Liver (tissue), 8 donors: ENCODE measurements at regions not wholly inside any gene's neighbourhood (a gene's known extent, or its start where the extent isn't known, plus 50 kb on each side); places are given as distances from the start of the nearest gene placed in this dataset.

Source experiments
- DNase-seq: peaks from one replicate; pipeline ENCODE4 v3.0.0-alpha.2; 2017; ENCODE audit warnings: low spot score
- H3K27ac ChIP-seq, 2 donors: one replicate each; pipeline ENCODE4 v1.7.0; 2013; ENCODE audit warnings: inconsistent platforms in 2 of 2, low read length in 2 of 2, control low read depth in 1 of 2, low read depth in 1 of 2, mild to moderate bottlenecking in 1 of 2
- H3K27me3 ChIP-seq, 4 donors: one replicate each; pipeline versions ENCODE4 v1.6.1 to v1.7.0; 2013; ENCODE audit warnings: low read length in 3 of 4, inconsistent platforms in 1 of 4, mild to moderate bottlenecking in 1 of 4, moderate library complexity in 1 of 4; ENCODE audit not compliant: control insufficient read depth in 4 of 4, insufficient read depth in 4 of 4
- H3K36me3 ChIP-seq, 4 donors: one replicate each; pipeline versions ENCODE4 v1.6.1 to v1.7.0; 2013; ENCODE audit warnings: low read length in 3 of 4, mild to moderate bottlenecking in 3 of 4, low read depth in 1 of 4, moderate library complexity in 1 of 4; ENCODE audit not compliant: control insufficient read depth in 4 of 4, insufficient read depth in 3 of 4
- H3K4me1 ChIP-seq, 4 donors: one replicate each; pipeline versions ENCODE4 v1.6.1 to v1.7.0; 2013; ENCODE audit warnings: low read length in 3 of 4, mild to moderate bottlenecking in 3 of 4, moderate library complexity in 1 of 4; ENCODE audit not compliant: control insufficient read depth in 4 of 4, insufficient read depth in 4 of 4
- H3K4me3 ChIP-seq, 3 donors: one replicate each; pipeline versions ENCODE4 v1.6.1 to v1.7.0; 2013; ENCODE audit warnings: low read length in 3 of 3, control low read depth in 1 of 3, low read depth in 1 of 3, mild to moderate bottlenecking in 1 of 3
- H3K9ac ChIP-seq, 2 donors: one replicate each; pipeline ENCODE4 v1.7.0; 2013; ENCODE audit warnings: low read length in 2 of 2, mild to moderate bottlenecking in 2 of 2, moderate library complexity in 2 of 2, control low read depth in 1 of 2, low read depth in 1 of 2
- H3K9me3 ChIP-seq, 4 donors: one replicate each; pipeline versions ENCODE4 v1.6.1 to v1.7.0; 2013; ENCODE audit warnings: low read length in 3 of 4; ENCODE audit not compliant: control insufficient read depth in 4 of 4
- EGR1 ChIP-seq, 2 donors: IDR thresholded peaks; 2 replicates each; pipeline ENCODE4 v1.6.1; 2016 to 2018; ENCODE audit warnings: antibody characterized with exemption in 2 of 2, low read depth in 2 of 2
- FOXA1 ChIP-seq: IDR thresholded peaks from 2 replicates; pipeline ENCODE4 v1.6.1; 2016; ENCODE audit warnings: antibody characterized with exemption
- FOXA2 ChIP-seq: IDR thresholded peaks from 2 replicates; pipeline ENCODE4 v1.6.1; 2016; ENCODE audit warnings: antibody characterized with exemption
- GABPA ChIP-seq, 2 donors: IDR thresholded peaks in 1 of 2; conservative IDR thresholded peaks in 1 of 2; 2 replicates each; pipeline ENCODE4 v1.6.1; 2016; ENCODE audit warnings: antibody characterized with exemption in 2 of 2, mild to moderate bottlenecking in 1 of 2, moderate library complexity in 1 of 2
- HNF4A ChIP-seq, 2 donors: conservative IDR thresholded peaks; 2 replicates each; pipeline ENCODE4 v1.6.1; 2016; ENCODE audit warnings: antibody characterized with exemption in 2 of 2, mild to moderate bottlenecking in 2 of 2
- HNF4G ChIP-seq: IDR thresholded peaks from 2 replicates; pipeline ENCODE4 v1.6.1; 2016; ENCODE audit warnings: antibody characterized with exemption
- JUND ChIP-seq, 2 donors: IDR thresholded peaks; 2 replicates each; pipeline ENCODE4 v1.6.1; 2016; ENCODE audit warnings: antibody characterized with exemption in 2 of 2
- NR2F2 ChIP-seq: IDR thresholded peaks from 2 replicates; pipeline ENCODE4 v1.6.1; 2016; ENCODE audit warnings: antibody characterized with exemption
- RAD21 ChIP-seq, 2 donors: IDR thresholded peaks; 2 replicates each; pipeline ENCODE4 v1.6.1; 2016; ENCODE audit warnings: antibody characterized with exemption in 2 of 2, mild to moderate bottlenecking in 2 of 2
- RXRA ChIP-seq, 2 donors: IDR thresholded peaks; 2 replicates each; pipeline ENCODE4 v1.6.1; 2017 to 2018; ENCODE audit warnings: antibody characterized with exemption in 2 of 2, mild to moderate bottlenecking in 1 of 2
- SP1 ChIP-seq: IDR thresholded peaks from 2 replicates; pipeline ENCODE4 v1.6.1; 2018; ENCODE audit warnings: antibody characterized with exemption, mild to moderate bottlenecking
- TAF1 ChIP-seq: conservative IDR thresholded peaks from 2 replicates; pipeline ENCODE4 v1.6.1; 2016; ENCODE audit warnings: antibody characterized with exemption, mild to moderate bottlenecking
- YY1 ChIP-seq: IDR thresholded peaks from 2 replicates; pipeline ENCODE4 v1.6.1; 2016; ENCODE audit warnings: antibody characterized with exemption, mild to moderate bottlenecking
- WGBS: extraction: QIAGEN DNeasy Blood & Tissue Kit; methylation state at CpG from one replicate; pipeline ENCODE4 v1.1.7; 2013; 5-methylcytosine and 5-hydroxymethylcytosine counted together
- TF ChIP-seq, protein P1 (sequence below): fragments of 150-350 bp; IDR thresholded peaks from 2 replicates; pipeline ENCODE4 v1.5.1; 2017; ENCODE audit warnings: improper control_type of control experiment, low read depth, low read length; ENCODE audit not compliant: missing input control
- TF ChIP-seq, protein P2 (sequence below): IDR thresholded peaks from 2 replicates; pipeline ENCODE4 v1.6.1; 2016; ENCODE audit warnings: antibody characterized with exemption
- TF ChIP-seq, protein P3 (sequence below): IDR thresholded peaks from 2 replicates; pipeline ENCODE4 v1.6.1; 2016; ENCODE audit warnings: antibody characterized with exemption
- TF ChIP-seq, protein P4 (sequence below): IDR thresholded peaks from 2 replicates; pipeline ENCODE4 v1.6.1; 2016; ENCODE audit warnings: antibody characterized with exemption
- TF ChIP-seq, protein P5 (sequence below): IDR thresholded peaks from 2 replicates; pipeline ENCODE4 v1.6.1; 2016; ENCODE audit warnings: antibody characterized with exemption, mild to moderate bottlenecking
- donor health status: healthy.
- donor health status: healthy.
- donor health status: healthy.
- donor health status: healthy.
- donor health status: healthy.

DNA sequence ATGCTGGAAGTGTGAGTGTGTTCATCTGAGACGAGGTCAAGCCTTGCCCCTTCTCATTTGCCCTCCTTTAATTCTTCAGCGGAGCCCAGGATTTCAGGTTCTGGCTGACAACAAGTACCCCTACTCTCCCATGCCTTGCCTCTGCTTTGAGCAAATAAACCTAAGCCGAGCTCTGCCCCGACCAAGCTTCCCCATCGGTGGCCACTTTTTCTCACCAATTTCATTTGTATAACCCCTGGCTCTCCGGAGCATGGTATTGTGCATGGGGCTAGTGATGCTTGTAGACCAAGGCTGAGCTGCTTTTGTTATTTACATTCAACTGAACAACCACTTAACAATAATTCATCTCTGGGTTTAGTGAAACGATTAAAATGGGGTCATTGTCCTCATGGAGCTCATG, 100.2 kb upstream of the RAB3GAP2 start:
- WGBS = 63% methylated on average over 7 of the region's 7 CpGs

More for the DNA sequence above, 100.2 kb upstream of the RAB3GAP2 start:
- Histone ChIP-seq H3K9ac (no peak overlapping the region), H3K27ac (no peak overlapping the region), H3K9me3 (peaks cover 0 to 2% (median 0%) of the 10 kb centered on the region in 4 donors), H3K36me3 (no peaks in the 10 kb centered on the region), H3K4me1 (no peaks in the 10 kb centered on the region), H3K4me3 (no peak overlapping the region), H3K27me3 (peaks cover 0 to 3% (median 0%) of the 10 kb centered on the region in 4 donors)
- no peak for DNase-seq
- no peak for TF ChIP-seq GABPA (IDR thresholded peaks at IDR 0.05 in 1 of 2, conservative IDR thresholded peaks at IDR 0.05 in 1 of 2)
- TF ChIP-seq YY1 = no peak
- no peak for TF ChIP-seq EGR1 (IDR thresholded peaks at IDR 0.05; ENCODE audit: low read depth in 2 of 2)
- no peak for TF ChIP-seq JUND (IDR thresholded peaks at IDR 0.05)
- TF ChIP-seq, protein P1, sequence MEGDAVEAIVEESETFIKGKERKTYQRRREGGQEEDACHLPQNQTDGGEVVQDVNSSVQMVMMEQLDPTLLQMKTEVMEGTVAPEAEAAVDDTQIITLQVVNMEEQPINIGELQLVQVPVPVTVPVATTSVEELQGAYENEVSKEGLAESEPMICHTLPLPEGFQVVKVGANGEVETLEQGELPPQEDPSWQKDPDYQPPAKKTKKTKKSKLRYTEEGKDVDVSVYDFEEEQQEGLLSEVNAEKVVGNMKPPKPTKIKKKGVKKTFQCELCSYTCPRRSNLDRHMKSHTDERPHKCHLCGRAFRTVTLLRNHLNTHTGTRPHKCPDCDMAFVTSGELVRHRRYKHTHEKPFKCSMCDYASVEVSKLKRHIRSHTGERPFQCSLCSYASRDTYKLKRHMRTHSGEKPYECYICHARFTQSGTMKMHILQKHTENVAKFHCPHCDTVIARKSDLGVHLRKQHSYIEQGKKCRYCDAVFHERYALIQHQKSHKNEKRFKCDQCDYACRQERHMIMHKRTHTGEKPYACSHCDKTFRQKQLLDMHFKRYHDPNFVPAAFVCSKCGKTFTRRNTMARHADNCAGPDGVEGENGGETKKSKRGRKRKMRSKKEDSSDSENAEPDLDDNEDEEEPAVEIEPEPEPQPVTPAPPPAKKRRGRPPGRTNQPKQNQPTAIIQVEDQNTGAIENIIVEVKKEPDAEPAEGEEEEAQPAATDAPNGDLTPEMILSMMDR = no peak
- TF ChIP-seq, protein P2, sequence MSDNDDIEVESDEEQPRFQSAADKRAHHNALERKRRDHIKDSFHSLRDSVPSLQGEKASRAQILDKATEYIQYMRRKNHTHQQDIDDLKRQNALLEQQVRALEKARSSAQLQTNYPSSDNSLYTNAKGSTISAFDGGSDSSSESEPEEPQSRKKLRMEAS = no peak
- TF ChIP-seq TAF1 = no peak
- no peak for TF ChIP-seq RAD21 (IDR thresholded peaks at IDR 0.05)
- TF ChIP-seq, protein P3, sequence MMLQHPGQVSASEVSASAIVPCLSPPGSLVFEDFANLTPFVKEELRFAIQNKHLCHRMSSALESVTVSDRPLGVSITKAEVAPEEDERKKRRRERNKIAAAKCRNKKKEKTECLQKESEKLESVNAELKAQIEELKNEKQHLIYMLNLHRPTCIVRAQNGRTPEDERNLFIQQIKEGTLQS = no peak
- no peak for TF ChIP-seq FOXA1
- TF ChIP-seq, protein P4, sequence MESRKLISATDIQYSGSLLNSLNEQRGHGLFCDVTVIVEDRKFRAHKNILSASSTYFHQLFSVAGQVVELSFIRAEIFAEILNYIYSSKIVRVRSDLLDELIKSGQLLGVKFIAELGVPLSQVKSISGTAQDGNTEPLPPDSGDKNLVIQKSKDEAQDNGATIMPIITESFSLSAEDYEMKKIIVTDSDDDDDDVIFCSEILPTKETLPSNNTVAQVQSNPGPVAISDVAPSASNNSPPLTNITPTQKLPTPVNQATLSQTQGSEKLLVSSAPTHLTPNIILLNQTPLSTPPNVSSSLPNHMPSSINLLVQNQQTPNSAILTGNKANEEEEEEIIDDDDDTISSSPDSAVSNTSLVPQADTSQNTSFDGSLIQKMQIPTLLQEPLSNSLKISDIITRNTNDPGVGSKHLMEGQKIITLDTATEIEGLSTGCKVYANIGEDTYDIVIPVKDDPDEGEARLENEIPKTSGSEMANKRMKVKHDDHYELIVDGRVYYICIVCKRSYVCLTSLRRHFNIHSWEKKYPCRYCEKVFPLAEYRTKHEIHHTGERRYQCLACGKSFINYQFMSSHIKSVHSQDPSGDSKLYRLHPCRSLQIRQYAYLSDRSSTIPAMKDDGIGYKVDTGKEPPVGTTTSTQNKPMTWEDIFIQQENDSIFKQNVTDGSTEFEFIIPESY = no peak
- TF ChIP-seq HNF4A (conservative IDR thresholded peaks at IDR 0.05) = no peak
- TF ChIP-seq FOXA2 = no peak
- TF ChIP-seq, protein P5, sequence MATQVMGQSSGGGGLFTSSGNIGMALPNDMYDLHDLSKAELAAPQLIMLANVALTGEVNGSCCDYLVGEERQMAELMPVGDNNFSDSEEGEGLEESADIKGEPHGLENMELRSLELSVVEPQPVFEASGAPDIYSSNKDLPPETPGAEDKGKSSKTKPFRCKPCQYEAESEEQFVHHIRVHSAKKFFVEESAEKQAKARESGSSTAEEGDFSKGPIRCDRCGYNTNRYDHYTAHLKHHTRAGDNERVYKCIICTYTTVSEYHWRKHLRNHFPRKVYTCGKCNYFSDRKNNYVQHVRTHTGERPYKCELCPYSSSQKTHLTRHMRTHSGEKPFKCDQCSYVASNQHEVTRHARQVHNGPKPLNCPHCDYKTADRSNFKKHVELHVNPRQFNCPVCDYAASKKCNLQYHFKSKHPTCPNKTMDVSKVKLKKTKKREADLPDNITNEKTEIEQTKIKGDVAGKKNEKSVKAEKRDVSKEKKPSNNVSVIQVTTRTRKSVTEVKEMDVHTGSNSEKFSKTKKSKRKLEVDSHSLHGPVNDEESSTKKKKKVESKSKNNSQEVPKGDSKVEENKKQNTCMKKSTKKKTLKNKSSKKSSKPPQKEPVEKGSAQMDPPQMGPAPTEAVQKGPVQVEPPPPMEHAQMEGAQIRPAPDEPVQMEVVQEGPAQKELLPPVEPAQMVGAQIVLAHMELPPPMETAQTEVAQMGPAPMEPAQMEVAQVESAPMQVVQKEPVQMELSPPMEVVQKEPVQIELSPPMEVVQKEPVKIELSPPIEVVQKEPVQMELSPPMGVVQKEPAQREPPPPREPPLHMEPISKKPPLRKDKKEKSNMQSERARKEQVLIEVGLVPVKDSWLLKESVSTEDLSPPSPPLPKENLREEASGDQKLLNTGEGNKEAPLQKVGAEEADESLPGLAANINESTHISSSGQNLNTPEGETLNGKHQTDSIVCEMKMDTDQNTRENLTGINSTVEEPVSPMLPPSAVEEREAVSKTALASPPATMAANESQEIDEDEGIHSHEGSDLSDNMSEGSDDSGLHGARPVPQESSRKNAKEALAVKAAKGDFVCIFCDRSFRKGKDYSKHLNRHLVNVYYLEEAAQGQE = no peak
- TF ChIP-seq RXRA (IDR thresholded peaks at IDR 0.05) = no peak
- no peak for TF ChIP-seq SP1
- TF ChIP-seq NR2F2 = no peak
- TF ChIP-seq HNF4G = no peak
